MG63 (cell line): ENCODE measurements at regions not wholly inside any gene's neighbourhood (a gene's known extent, or its start where the extent isn't known, plus 50 kb on each side); places are given as distances from the start of the nearest gene placed in this dataset.
"Not testable (repeated sequence)": the region's sequence is repeated elsewhere in the genome, so short reads cannot be mapped to it uniquely, and the experiment has no call there.

Experiments used
- DNase-seq: peaks from one replicate; pipeline ENCODE4 v3.0.0-alpha.2; 2020
- H3K27me3 ChIP-seq: fragments of 250-450 bp; sonication (Bioruptor Pico); 2 replicates; pipeline ENCODE4 v1.5.1; 2020; ENCODE audit warnings: mild to moderate bottlenecking, moderate library complexity
- H3K36me3 ChIP-seq: fragments of 250-450 bp; sonication (Bioruptor Pico); 2 replicates; pipeline ENCODE4 v1.5.1; 2020; ENCODE audit warnings: mild to moderate bottlenecking, moderate library complexity
- H3K4me3 ChIP-seq: fragments of 250-450 bp; sonication (Bioruptor Pico); 2 replicates; pipeline ENCODE4 v1.5.1; 2020; ENCODE audit warnings: mild to moderate bottlenecking, moderate library complexity
- H3K9me3 ChIP-seq: fragments of 250-450 bp; sonication (Bioruptor Pico); 2 replicates; pipeline ENCODE4 v1.5.1; 2020; ENCODE audit warnings: mild to moderate bottlenecking, moderate library complexity

DNA sequence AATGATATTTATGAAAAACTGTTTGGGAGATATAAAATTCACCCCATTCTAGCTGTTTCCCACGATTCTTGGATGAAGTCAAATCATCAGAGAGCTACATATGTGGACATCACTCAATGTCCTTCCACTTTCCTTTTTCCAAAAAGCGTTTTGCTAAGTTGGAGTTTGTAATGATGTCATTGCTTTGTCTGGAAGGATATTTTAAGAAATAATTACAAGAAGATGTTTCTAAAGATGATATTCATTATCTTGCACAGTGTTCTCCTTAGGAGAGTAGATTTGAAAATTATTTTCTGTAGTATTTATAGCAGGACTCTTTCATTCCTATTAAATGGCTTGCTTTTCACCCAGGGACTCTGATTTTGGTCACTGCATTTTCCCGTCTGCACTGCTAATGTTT is 851.2 kb downstream of the EFNB2 start:
- H3K27me3 ChIP-seq, result no peaks in the 10 kb centered on the region
- DNase-seq, result no peak
- H3K36me3 ChIP-seq, result no peaks in the 10 kb centered on the region
- no peaks in the 10 kb centered on the region for H3K9me3 ChIP-seq
- H3K4me3 ChIP-seq, result no peak overlapping the region

DNA sequence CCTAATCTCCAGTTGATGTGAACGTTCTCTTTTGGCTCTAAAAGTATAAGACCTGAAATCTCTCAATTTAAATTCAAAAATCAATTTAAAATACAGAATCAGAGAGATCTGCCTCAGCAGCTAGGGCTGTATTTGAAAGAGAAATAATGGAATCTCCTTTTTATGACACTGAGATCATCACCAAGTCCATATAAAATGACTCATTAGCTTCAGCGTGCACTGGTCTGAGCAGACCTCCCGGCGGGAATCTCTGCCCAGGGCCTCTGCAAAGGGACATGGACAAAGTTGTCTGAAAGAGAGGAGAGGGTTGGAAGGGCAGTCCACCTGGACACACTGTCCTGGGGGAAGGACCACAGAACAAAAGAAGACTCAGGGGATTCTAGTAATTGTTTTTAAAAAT is 855.6 kb downstream of the EFNB2 start:
- no peak overlapping the region for H3K4me3 ChIP-seq
- H3K9me3 ChIP-seq, result no peaks in the 10 kb centered on the region
- no peaks in the 10 kb centered on the region for H3K27me3 ChIP-seq
- H3K36me3 ChIP-seq, result no peaks in the 10 kb centered on the region
- no peak for DNase-seq

DNA sequence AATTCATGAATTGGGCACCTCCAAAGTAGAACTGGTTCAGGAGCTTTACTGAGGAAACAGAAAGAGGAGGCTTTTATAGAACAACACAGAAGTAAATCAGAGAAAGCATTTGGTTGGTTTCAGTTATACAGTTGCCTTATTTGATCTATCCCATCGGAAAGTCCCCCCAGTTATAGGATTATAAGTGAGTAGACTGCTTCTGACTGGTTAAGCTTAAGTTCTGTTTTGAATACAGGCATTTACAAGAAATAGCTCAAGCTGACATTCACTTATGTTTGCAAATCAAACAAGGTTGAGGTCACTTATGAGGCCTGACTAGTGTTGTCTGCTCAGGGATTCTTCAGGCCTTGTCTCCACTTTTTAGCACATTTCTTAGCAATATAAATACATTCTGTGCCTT is 857.4 kb downstream of the EFNB2 start:
- H3K27me3 ChIP-seq, result no peaks in the 10 kb centered on the region
- H3K4me3 ChIP-seq, result no peak overlapping the region
- H3K36me3 ChIP-seq, result no peaks in the 10 kb centered on the region
- no peaks in the 10 kb centered on the region for H3K9me3 ChIP-seq
- no peak for DNase-seq

DNA sequence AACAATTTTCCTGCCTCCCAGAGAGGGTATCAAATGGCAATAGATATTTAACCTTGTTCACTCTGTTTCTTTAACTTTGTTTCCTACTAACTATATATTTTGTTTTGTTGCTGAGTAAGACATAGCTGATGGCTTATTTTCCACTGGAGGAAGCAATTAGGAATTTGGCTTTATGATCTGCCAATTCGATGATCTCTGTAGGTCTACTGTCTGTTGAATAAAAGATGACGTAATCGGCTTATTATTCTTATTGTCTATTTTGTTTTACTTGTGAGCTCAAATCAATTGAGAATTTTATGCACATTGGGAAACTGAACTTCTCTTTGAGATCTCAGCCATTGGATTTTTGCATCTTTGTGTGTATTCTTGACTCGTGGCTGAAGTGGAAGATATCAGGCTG is 862.6 kb downstream of the EFNB2 start:
- Histone ChIP-seq H3K4me3 (no peak overlapping the region), H3K36me3 (no peaks in the 10 kb centered on the region), H3K27me3 (no peaks in the 10 kb centered on the region), H3K9me3 (no peaks in the 10 kb centered on the region)
- no peak for DNase-seq

DNA sequence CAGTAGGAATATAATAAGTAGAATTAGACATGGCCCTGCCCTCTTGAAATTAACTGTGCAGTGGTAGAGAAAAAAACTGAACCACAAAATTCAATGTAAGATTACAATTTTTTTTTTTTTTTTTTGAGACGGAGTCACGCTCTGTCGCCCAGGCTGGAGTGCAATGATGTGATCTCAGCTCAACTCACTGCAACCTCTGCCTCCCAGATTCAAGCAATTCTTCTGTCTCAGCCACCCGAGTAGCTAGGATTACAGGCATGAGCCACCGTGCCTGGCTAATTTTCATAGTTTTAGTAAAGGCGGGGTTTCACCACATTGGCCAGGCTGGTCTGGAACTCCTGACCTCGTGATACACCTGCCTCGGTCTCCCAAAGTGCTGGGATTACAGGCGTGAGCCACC is 864.3 kb downstream of the EFNB2 start:
- not testable (repeated sequence) for H3K4me3 ChIP-seq, H3K36me3 ChIP-seq, H3K9me3 ChIP-seq, DNase-seq, H3K27me3 ChIP-seq

DNA sequence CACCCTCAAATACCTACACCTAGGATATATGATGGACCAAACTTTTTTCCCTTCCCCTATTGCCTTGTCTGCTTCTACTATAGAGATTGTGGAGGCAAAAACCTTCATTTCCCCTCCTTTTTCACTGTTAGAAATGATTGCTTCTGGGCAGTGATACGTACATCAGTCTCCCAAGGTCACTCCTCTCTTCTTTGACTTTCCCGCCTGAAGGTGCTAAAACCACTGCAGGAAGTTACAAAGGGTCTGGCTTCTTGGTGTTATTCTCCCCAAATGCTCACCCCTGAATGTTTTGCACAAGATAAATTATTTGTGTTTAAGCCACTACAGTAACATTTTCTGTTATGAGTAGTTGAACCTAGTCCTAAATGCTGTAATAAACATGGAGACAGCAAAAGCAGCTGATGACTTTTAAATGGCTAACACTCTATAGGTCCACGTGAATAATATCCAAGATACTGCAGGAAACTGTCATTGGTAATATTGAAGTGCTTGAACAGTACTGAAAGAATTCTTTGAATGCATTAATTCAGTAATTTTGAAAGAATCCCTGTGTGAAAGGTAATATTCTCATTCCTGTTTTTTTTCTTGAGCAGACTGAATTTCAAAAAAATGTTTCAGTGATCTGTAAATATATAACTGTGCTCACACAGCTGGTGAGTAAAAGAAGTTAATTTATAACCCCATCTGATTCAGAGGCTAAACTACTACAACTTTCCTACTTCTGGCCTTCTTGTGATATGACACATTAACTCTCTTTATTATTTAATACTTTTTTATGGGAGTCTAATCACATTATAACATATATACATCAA is 865.1 kb downstream of the EFNB2 start:
- Histone ChIP-seq H3K9me3 (no peaks in the 10 kb centered on the region), H3K36me3 (no peaks in the 10 kb centered on the region; the same call in 1 of the 2 replicates)
- no peak for DNase-seq

DNA sequence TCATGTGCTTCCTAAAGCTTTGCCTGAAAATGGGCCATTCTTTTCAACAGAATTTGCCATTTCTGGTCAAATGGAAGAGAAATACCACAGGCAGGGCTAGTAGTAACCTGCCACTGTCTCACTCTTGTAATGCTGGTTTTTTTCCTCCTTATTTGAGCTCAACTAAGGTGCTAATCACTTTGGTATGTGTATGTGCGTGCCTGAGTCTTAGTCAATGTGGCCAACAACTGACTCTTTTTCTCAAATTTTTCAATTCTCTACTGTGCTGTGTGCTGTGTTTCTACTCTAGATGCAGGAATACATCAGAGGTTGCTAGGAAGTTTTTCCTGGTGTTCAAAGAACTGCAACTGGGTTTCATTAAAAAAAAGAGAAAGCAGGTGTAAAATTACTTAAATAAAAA is 870.2 kb downstream of the EFNB2 start:
- DNase-seq, result no peak

More for the DNA sequence above, 865.1 kb downstream of the EFNB2 start:
- no peak overlapping the region for H3K4me3 ChIP-seq
- H3K27me3 ChIP-seq, result no peaks in the 10 kb centered on the region

DNA sequence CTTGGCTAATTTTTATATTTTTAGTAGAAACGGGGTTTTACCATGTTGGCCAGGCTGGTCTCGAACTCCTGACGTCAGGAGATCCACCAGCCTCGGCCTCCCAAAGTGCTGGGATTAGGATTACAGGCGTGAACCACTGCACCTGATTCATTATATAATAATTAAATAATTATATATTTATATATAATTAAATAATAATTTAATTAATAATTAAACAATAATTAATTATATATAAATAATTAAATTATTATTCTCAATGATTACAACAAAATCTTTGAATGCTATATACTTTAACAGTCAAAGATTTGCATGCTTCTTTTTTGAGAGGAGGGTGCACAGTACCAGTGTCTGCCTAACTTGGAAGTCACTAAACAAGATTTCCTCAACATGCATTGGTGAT is 872.3 kb downstream of the EFNB2 start:
- H3K27me3 ChIP-seq, result no peaks in the 10 kb centered on the region

More for the DNA sequence above, 870.2 kb downstream of the EFNB2 start:
- Histone ChIP-seq H3K36me3 (no peaks in the 10 kb centered on the region; the same call in 1 of the 2 replicates), H3K27me3 (no peaks in the 10 kb centered on the region), H3K4me3 (no peak overlapping the region), H3K9me3 (no peaks in the 10 kb centered on the region)

DNA sequence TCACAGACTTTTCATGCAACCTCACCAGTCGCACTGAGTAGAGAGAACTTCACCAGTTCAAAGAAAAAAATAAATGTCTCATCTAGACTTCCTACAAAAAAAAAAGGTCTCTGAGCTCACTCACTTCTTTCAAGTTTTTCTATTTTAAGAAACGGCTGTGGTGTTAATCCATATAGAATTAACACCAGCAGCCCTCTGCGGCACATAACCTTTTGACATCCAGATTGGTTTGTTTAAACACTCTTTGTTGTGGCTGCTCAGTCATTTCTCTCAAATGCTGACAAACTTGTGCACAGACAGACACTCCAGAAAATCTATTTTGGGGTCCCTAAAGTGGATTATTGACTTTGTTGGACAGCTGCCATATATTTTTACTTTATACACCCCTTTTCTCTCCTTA is 874.9 kb downstream of the EFNB2 start:
- H3K27me3 ChIP-seq, result no peaks in the 10 kb centered on the region
- DNase-seq, result no peak
- H3K9me3 ChIP-seq, result no peaks in the 10 kb centered on the region
- no peak overlapping the region for H3K4me3 ChIP-seq
- H3K36me3 ChIP-seq, result no peaks in the 10 kb centered on the region

More for the DNA sequence above, 872.3 kb downstream of the EFNB2 start:
- H3K36me3 ChIP-seq, result no peaks in the 10 kb centered on the region; the same call in 1 of the 2 replicates
- H3K9me3 ChIP-seq, result no peaks in the 10 kb centered on the region
- DNase-seq, result no peak
- no peak overlapping the region for H3K4me3 ChIP-seq

DNA sequence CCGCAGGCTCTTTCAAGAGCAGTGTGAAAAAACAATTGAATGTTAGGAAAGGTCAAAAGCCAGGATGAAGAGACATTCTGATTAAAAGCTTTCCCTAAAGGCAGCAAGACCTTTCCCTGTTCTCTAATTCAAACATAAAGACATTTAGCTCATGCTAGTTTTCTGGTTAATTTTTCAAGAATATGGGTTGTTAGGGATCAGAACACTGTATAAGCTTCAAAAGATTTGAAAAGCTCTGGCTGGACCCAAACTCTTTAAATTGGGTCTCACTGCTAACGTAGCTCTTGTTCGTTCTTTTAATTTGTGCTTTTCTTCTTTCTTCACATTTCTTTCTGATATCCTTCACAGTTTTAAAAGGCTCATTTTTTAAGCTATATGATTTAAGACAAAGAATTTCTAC is 877.0 kb downstream of the EFNB2 start:
- no peak overlapping the region for H3K4me3 ChIP-seq
- no peaks in the 10 kb centered on the region for H3K9me3 ChIP-seq
- H3K36me3 ChIP-seq, result no peaks in the 10 kb centered on the region
- no peaks in the 10 kb centered on the region for H3K27me3 ChIP-seq
- no peak for DNase-seq

DNA sequence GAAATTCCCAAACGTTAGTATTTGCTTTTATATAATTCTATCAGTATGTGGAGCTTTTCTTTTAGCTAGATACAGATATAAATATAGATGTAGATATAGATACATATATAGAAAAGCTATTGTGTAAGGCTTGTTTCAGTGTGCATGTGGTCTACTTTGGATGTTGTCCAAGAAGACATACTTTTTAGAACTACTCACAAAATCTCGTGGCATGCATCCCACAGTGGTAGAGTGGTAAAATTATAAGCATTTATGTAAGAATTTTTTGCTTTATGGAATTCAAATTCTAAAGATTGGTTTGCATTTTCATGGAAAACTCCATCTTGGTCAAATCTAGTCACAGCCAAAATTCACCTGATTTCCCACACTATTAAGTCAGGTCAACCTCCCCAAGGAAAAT is 880.4 kb downstream of the EFNB2 start:
- H3K27me3 ChIP-seq, result no peaks in the 10 kb centered on the region
- DNase-seq, result peak; percentile 15

DNA sequence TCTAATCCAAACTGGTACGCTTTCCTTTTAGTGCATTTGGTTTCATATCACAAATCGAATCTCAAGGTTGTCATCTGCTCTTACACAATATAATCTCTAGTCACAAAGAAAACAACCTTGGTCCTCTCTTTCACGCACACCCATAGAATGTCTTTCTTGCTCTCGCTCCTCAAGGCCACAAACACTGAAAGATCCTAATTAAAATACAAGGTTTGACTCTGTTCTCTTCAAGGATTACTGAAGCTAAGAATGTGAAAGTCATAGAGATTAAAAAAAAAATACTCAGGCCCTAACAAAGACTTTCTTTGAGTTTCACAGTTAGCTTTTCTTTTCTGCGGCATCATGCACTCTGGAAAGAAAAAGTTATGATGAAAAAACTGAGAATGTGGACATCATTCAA is 891.5 kb downstream of the EFNB2 start:
- Histone ChIP-seq H3K27me3 (no peaks in the 10 kb centered on the region), H3K36me3 (no peaks in the 10 kb centered on the region), H3K4me3 (no peak overlapping the region), H3K9me3 (no peaks in the 10 kb centered on the region)
- no peak for DNase-seq

More for the DNA sequence above, 880.4 kb downstream of the EFNB2 start:
- Histone ChIP-seq H3K9me3 (no peaks in the 10 kb centered on the region), H3K36me3 (no peaks in the 10 kb centered on the region), H3K4me3 (no peak overlapping the region)

DNA sequence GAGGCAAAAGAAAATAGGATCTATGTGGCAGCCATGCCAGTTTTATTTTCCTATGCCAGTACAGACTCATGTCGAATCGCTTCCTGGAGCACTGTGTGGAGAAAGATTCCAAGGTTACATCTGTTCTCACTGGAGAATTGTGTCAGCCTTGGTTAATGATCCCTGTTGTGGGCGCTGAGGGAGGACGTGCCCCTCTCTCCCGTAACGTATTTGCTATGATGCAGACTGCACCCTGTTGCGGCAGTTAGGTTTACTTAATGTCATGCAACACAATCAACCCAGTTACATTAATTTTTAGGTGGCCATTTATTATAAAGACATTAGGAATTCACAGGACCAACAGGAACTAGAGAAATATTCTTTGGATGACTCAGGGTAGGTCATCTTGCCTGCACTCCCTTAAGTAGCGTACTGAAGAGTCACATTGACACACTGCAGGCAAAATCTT is 892.9 kb downstream of the EFNB2 start:
- Histone ChIP-seq H3K9me3 (no peaks in the 10 kb centered on the region), H3K27me3 (no peaks in the 10 kb centered on the region), H3K36me3 (no peaks in the 10 kb centered on the region), H3K4me3 (no peak overlapping the region)
- peak; percentile 5 for DNase-seq

DNA sequence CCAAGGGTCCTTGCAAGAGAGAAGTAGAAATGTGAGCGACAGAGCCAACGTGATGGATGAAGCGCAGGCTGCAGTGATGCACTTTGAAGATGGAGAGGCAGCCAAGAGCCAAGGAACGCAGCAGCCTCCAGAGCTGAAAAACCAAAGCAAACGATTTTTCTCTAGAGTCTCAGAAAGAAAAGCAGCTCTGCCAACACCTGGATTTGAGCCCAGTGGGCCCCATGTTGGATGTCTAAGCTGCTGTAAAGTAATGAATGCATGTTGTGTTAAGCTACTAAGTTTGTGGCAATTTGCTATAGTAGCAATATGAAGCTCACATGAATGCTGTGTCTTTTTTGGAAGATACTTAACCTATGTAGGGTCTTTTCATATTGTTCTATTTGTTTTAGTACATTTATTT is 894.3 kb downstream of the EFNB2 start:
- Histone ChIP-seq H3K9me3 (no peaks in the 10 kb centered on the region), H3K36me3 (no peaks in the 10 kb centered on the region), H3K27me3 (no peaks in the 10 kb centered on the region), H3K4me3 (no peak overlapping the region)
- DNase-seq, result peak; percentile 2

DNA sequence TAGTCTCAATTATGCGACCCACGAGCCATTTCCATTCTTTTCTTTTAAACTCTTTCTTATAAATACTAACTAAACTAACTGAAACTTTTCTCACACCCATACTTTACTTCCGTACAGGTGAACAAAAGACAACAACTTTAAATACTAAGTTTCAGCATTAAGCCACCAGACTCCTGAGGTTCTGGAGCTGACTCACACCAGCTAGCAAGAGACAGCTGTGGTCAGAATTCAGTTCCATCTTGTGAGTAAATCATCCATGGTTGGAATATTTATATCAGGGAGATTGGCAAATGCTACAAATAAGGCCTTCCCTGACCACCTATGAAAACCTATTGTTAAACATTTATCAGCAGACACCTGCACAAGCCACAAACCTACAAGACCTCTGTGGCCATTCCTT is 897.0 kb downstream of the EFNB2 start:
- H3K9me3 ChIP-seq, result no peaks in the 10 kb centered on the region
- H3K4me3 ChIP-seq, result no peak overlapping the region
- no peaks in the 10 kb centered on the region for H3K36me3 ChIP-seq
- DNase-seq, result no peak
- no peaks in the 10 kb centered on the region for H3K27me3 ChIP-seq

DNA sequence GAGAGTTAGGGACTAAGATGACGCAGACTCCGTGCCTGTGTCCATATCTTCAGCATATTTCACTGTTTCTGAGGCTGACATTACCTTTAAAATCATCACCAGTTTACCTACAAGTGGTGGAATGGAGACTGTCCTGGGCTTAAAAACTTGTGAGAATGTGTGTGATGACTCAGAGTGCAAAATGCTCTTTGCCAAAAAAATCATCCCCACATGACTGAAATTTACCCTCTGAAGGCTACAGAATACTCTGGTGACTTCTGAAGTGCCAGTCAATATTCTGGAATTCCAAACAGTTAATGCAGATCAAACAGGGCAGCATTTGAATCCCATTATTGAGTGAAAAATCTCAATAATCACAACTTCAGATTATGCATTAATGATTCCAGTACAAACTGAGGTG is 901.4 kb downstream of the EFNB2 start:
- Histone ChIP-seq H3K36me3 (no peaks in the 10 kb centered on the region), H3K9me3 (no peaks in the 10 kb centered on the region), H3K27me3 (no peaks in the 10 kb centered on the region), H3K4me3 (no peak overlapping the region)
- DNase-seq, result no peak

DNA sequence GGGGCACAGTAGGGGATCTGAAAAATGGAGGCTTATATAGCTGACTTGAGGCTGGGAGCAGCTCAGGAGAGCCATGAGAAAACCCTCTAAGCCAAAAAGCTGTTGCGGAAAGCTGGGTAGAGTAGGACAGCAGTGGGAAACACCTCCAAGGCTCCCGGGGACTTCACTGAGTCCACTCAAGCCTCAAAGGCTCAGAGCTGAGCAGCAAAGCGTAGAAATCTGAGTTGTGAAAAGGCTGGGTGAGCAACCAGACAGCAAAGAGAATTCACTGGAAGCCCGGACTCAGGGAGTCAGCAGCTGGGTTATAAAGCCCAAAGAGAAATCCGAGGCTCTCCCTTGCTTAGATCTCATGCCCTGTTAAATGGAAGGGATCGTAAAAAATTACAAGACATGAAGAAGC is 905.0 kb downstream of the EFNB2 start:
- H3K27me3 ChIP-seq, result no peaks in the 10 kb centered on the region
- DNase-seq, result no peak
- H3K9me3 ChIP-seq, result no peaks in the 10 kb centered on the region
- H3K36me3 ChIP-seq, result no peaks in the 10 kb centered on the region
- H3K4me3 ChIP-seq, result no peak overlapping the region

DNA sequence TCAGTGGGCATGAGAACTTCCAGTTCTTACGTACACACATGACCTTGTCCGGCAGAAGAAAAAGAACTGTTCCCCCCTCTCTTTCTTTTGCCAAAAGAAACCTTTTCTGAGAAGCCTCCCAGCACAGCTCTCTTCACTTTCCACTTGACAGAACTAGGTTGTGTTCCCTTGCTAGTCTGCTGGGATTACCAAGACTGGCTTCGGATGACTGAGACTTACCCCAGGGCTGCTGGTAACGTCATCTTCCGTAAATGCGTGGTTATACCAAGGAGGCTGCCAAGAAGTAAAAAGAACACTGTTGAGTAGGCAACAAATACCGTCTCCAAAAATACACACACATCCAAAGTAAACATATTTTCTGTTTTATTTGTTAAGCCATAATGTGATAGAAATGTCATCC is 908.2 kb downstream of the EFNB2 start:
- peak; percentile 56 for DNase-seq
- H3K4me3 ChIP-seq, result no peak overlapping the region
- no peaks in the 10 kb centered on the region for H3K36me3 ChIP-seq
- no peaks in the 10 kb centered on the region for H3K9me3 ChIP-seq
- H3K27me3 ChIP-seq, result no peaks in the 10 kb centered on the region
